HG03469 (cell line): ENCODE measurements at regions not wholly inside any gene's neighbourhood (a gene's known extent, or its start where the extent isn't known, plus 50 kb on each side); places are given as distances from the start of the nearest gene placed in this dataset.
"Not testable (repeated sequence)": the region's sequence is repeated elsewhere in the genome, so short reads cannot be mapped to it uniquely, and the experiment has no call there.

Experiments used
- ATAC-seq: cut with Tn5 transposase; IDR thresholded peaks from one replicate; pipeline ENCODE4 v1.9.1; 2021; ENCODE audit warnings: mild to moderate bottlenecking, moderate library complexity, moderate number of reproducible peaks; ENCODE audit not compliant: unreplicated experiment

DNA sequence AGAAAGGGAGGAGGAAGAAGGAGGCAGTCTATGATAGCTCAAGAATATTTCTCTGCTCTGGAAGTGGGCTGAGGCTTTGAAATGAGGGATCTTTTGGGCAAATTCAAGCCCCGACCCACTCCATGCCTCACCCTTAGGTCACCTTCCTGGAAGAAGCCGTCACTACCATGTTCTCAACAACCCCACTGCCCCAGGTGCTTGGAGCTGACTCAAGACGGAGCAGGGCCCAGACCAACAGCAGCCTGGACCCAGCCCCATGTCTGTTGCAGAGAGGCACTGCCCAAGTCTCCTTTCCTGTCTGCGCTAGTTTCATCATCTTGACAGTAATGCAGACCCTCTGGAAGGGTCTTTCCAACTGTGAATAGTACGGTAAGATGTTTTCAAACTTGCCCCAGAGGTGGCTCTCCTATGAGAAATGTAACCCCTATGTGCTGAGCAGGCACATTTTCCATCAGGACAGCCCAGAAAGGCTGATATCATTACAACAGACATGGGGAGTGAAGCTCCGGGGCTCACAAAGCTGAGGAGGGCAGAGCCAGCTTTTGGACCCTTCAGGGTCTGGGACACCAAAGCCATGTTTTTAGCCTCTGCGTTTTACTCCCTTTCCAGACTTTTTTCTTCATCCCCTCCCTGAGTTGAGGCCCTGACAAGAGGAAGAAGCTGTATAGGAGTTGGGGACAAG, 128.2 kb upstream of the LARP1 start:
- ATAC-seq: no peak

DNA sequence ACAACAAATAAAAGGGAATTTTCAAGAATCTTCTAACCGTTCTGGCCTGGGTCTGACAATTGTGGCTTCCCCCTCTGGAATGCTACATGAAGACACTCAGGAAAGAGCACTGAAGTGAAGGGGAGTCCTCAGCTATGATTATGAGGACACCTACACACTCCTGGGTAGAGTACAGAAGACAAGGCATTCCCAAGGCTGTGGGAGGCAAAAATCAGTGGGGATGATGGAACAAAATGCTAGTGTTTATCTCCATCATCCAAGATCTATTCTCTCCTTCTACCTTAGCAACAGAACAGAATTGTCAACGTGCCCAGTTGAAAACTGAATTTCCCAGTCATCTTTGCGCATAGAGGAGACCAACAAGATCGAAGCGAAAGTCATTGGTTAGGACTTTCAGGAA, 130.1 kb upstream of the LARP1 start:
- ATAC-seq: no peak

GRCh38 chr5:154624341-154624740, 130.8 kb upstream of the LARP1 start:
- no peak for ATAC-seq

DNA sequence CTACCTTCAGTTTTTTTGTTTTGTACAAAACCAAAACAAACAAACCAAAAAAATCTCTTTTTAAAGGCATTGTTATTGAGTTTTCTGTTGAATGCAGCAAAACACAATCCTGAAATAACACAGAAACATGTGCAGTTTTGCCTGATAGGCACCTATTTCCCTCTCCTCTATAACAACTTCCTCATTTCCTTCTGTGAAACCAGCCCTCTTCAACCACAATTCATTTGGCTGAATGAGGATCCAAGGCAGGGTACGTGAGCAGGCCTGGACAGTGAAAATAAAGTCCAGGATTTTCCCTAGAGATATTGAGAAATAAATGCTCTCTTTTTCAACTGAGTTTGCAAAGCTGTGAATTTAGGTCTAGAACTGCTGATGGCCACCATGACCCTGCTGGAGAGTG, 134.8 kb upstream of the LARP1 start:
- ATAC-seq: no peak

GRCh38 chr5:154618696-154619095, 136.5 kb upstream of the LARP1 start:
- no peak for ATAC-seq

DNA sequence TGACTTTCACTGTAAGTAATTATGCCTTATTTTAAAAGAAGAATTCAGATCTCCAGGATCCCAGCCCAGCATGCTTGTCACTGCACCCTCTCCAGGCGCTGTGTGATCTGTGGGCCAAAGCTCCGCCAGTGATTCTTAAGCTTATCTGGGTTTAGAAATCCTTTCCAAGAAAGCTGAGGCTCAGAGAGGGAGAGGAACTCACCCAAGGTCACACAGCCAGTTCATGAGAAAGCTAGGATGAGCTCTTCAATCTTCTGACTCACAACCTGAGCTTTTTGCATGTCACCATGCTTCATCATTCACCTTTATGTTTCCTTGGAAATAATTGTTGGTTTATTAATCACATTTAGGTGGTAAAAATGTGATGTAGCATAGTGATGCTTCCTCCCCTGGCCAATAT, 136.6 kb upstream of the HAND1 start:
- no peak for ATAC-seq

DNA sequence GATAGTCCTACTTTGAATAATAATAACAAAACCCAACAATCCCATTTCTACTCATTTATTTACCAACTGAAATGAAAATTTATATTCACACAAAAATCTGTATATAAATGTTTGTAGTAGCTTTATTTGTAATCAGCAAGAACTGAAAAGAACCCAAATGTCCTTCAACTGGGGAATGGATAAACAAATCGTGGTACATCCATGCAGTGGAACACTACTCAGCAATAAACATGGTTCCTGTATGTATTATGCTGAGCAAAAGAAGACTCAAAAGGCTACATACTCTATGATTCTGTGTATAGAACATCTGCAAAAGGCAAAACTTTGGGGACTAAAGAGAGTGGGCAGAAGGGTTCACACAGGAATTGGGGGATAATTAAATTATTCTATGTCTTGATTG, 136.1 kb upstream of the HAND1 start:
- ATAC-seq: no peak

GRCh38 chr5:154612666-154613065, 134.6 kb upstream of the HAND1 start:
- ATAC-seq: no peak

DNA sequence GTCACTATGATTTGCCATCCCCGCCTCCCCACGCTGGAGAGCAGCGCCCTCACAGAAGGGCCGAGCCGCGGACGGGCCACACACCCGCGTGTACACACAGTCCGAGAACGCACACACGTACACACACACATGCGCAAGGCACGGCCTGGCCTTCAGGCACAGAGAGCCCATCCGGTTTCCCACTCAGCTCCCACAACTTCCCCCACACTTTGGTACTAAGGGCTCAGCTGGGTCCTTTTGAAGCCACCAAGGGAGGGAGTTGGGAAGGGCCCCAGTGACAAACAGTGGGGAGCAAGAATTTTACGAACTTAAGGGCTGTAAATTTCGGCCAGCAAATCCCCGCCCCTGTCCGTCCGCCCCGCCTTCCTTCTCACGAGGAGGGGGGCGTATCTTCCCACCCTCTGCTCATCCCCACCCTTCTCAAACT, 133.3 kb upstream of the HAND1 start:
- no peak for ATAC-seq

GRCh38 chr5:154610321-154611154, 132.5 kb upstream of the HAND1 start:
- ATAC-seq: no peak

- no peak for ATAC-seq
Measured at GRCh38 chr5:154609251-154609650, 131.2 kb upstream of the HAND1 start.

GRCh38 chr5:154608531-154609011, 130.5 kb upstream of the HAND1 start:
- ATAC-seq: no peak

GRCh38 chr5:154607746-154608145, 129.7 kb upstream of the HAND1 start:
- ATAC-seq: no peak

- no peak for ATAC-seq
Measured at GRCh38 chr5:154606246-154606645, 128.2 kb upstream of the HAND1 start.

GRCh38 chr5:154603953-154604679, 126.1 kb upstream of the HAND1 start:
- ATAC-seq: no peak

DNA sequence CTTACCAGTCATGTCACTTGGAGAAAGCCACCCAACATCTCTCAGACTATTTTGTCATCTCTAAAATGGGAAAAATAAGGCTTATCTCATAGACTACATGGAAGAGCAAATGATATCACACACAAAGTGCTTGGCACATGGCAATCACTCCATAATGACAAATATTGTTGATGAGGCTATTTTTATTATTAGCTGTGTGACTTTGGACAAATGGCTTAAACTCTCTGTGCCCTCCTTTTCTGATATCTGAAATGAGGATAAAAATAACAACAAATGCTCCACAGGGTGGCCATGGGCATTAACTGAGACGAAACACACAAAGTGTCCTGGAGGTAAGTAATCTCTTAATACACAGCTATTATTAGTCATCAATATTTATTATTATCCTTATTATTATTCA, 125.5 kb upstream of the HAND1 start:
- no peak for ATAC-seq

- no peak for ATAC-seq
Measured at GRCh38 chr5:154603011-154603410, 125.0 kb upstream of the HAND1 start.

DNA sequence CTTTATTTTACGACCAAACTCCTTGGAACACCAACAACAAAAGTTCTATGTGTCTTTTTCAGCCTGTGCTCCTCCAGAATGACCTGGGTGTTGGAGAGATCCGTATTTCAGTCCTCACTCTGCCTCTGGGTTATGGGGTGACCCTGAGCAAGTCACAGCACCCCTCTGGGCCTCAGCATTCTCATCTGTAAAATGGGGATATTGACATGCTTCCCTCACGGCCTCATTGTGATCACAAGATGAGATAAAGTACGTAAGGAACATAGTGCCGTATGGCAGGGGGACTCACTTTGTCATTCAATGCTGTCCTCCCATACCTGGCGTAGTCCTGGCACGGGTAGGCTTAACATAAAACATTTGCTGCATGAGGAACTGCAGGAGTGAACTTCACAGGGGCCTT, 123.0 kb upstream of the HAND1 start:
- ATAC-seq: no peak

GRCh38 chr5:154598021-154598420, 120.0 kb upstream of the HAND1 start:
- ATAC-seq: no peak

DNA sequence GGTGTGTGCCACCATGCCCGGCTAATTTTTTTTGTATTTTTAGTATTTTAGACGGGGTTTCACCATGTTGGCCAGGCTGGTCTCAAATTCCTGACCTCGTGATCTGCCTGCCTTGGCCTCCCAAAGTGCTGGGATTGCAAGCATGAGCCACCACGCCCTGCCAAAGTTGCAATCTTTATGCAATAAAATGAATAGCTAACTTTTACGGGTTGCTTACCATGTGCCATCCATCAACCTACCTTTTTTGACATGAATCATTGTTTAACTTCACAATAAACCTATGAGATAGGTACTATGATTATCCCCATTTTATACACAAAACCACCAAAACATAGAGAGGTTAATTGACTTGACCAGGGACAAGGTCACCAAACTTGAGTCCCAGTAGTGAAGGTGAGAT, 118.8 kb upstream of the HAND1 start:
- ATAC-seq: not testable (repeated sequence)

DNA sequence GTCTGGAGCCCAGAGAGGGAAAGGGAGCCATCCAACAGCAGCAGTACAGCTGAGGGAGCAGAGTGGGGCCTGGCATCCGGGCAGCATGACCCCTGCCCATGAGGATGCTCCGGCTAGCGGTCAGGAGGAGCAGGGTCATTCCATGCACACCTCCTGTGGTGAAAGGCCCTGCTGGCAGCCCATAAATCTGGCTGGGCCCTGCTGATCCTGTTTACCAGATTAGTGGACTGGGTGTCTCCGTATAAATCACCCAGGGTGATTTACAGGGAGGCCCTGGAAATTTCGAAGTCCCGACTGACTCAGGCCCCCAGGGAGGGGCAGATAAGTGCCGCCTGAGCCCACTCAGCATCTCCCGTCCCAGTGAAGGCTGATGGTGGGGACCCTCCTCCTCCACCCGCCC, 117.6 kb upstream of the HAND1 start:
- ATAC-seq: no peak

DNA sequence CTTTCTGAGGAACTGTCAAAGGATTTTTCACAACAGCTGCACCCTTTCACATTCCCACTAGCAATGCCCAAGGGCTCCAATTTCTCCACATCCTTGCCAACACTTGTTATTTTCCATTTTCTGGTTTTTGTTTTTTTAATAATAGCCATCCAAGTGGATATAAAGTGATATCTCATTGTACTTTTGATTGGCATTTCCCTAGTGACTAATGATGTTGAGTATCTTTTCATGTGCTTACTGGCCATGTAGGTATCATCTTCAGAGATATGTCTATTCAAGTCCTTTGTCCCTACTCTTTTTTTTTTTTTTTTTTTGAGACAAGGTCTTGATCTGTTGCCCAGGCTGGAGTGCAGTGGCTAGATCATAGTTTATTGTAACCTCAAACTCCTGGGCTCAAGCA, 115.8 kb upstream of the HAND1 start:
- ATAC-seq: no peak
